ENCODE measurements at regions not wholly inside any gene's neighbourhood (a gene's known extent, or its start where the extent isn't known, plus 50 kb on each side); places are given as distances from the start of the nearest gene placed in this dataset.

GRCh38 chr1:234692966-234693580 lies 83.1 kb upstream of the IRF2BP2 start:
- ATAC-seq: no peak
- intact Hi-C loops (cut with DNase I): no loop called here
- WGBS (ENCODE audit: insufficient coverage, low coverage, low lambda C conversion rate, missing lambda C conversion rate): 90% methylated on average over 2 of the region's 4 CpGs

GRCh38 chr1:234691567-234691966 lies 81.6 kb upstream of the IRF2BP2 start:
- no peaks in the 10 kb centered on the region for H3K4me1 ChIP-seq
- H3K27me3 ChIP-seq: no peaks in the 10 kb centered on the region
- intact Hi-C loops (cut with DNase I): no loop called here
- DNase-seq (no peak), ATAC-seq (peak in 1 of 4 donors; percentile 28)
- TF ChIP-seq CTCF (IDR thresholded peaks at IDR 0.05): no peak
- no peak for TF ChIP-seq POLR2A (IDR thresholded peaks at IDR 0.05)
- WGBS (ENCODE audit: insufficient coverage, low coverage, low lambda C conversion rate, missing lambda C conversion rate): 73% methylated on average over 3 of the region's 3 CpGs
- no peak overlapping the region for H3K27ac ChIP-seq
- H3K9me3 ChIP-seq: no peaks in the 10 kb centered on the region
- H3K4me3 ChIP-seq: no peak overlapping the region
- no peaks in the 10 kb centered on the region for H3K36me3 ChIP-seq

More at GRCh38 chr1:234692966-234693580, 83.1 kb upstream of the IRF2BP2 start:
- Histone ChIP-seq H3K36me3 (no peaks in the 10 kb centered on the region), H3K4me3 (no peak overlapping the region), H3K27me3 (no peaks in the 10 kb centered on the region), H3K27ac (no peak overlapping the region), H3K4me1 (no peaks in the 10 kb centered on the region), H3K9me3 (no peaks in the 10 kb centered on the region)
- DNase-seq: no peak
- TF ChIP-seq POLR2A (IDR thresholded peaks at IDR 0.05): no peak

GRCh38 chr1:234690872-234691271 lies 80.9 kb upstream of the IRF2BP2 start:
- 79% methylated on average over 2 of the region's 2 CpGs for WGBS (ENCODE audit: insufficient coverage, low coverage, low lambda C conversion rate, missing lambda C conversion rate)

GRCh38 chr1:234689236-234689635 lies 79.3 kb upstream of the IRF2BP2 start:
- Histone ChIP-seq H3K27me3 (no peaks in the 10 kb centered on the region), H3K36me3 (no peaks in the 10 kb centered on the region), H3K4me1 (peaks cover 0 to 9% (median 3%) of the 10 kb centered on the region in 4 donors), H3K9me3 (no peaks in the 10 kb centered on the region), H3K4me3 (no peak overlapping the region), H3K27ac (no peak overlapping the region)
- intact Hi-C loops (cut with DNase I): no loop called here
- 83% methylated on average over 3 of the region's 3 CpGs for WGBS (ENCODE audit: insufficient coverage, low coverage, low lambda C conversion rate, missing lambda C conversion rate)
- DNase-seq: no peak
- no peak for ATAC-seq
- no peak for TF ChIP-seq POLR2A (IDR thresholded peaks at IDR 0.05)
- TF ChIP-seq CTCF (IDR thresholded peaks at IDR 0.05): no peak

More at GRCh38 chr1:234690872-234691271, 80.9 kb upstream of the IRF2BP2 start:
- Histone ChIP-seq H3K4me3 (no peak overlapping the region), H3K27me3 (no peaks in the 10 kb centered on the region), H3K4me1 (no peaks in the 10 kb centered on the region), H3K9me3 (no peaks in the 10 kb centered on the region), H3K36me3 (no peaks in the 10 kb centered on the region), H3K27ac (no peak overlapping the region)
- TF ChIP-seq POLR2A (IDR thresholded peaks at IDR 0.05) (no peak), CTCF (IDR thresholded peaks at IDR 0.05) (no peak)
- DNase-seq: no peak
- intact Hi-C loops (cut with DNase I): no loop called here
- ATAC-seq: no peak

- no peaks in the 10 kb centered on the region for H3K27me3 ChIP-seq
- no peak overlapping the region for H3K27ac ChIP-seq
- no peak overlapping the region for H3K4me3 ChIP-seq
- 80% methylated on average over 2 of the region's 2 CpGs for WGBS (ENCODE audit: insufficient coverage, low coverage, low lambda C conversion rate, missing lambda C conversion rate)
- no peak for DNase-seq
- no peaks in the 10 kb centered on the region for H3K9me3 ChIP-seq
- intact Hi-C loops (cut with DNase I): no loop called here
- peaks cover 0 to 14% (median 3%) of the 10 kb centered on the region in 4 donors for H3K4me1 ChIP-seq
- TF ChIP-seq CTCF (IDR thresholded peaks at IDR 0.05) (no peak), POLR2A (IDR thresholded peaks at IDR 0.05) (no peak)
- ATAC-seq: no peak
- no peaks in the 10 kb centered on the region for H3K36me3 ChIP-seq
Observed at GRCh38 chr1:234687011-234687410, 77.0 kb upstream of the IRF2BP2 start.
